GM23338 (cell line): ENCODE measurements at regions not wholly inside any gene's neighbourhood (a gene's known extent, or its start where the extent isn't known, plus 50 kb on each side); places are given as distances from the start of the nearest gene placed in this dataset.

ENCODE experiments used
- ATAC-seq: fragments of 200-7000 bp; cut with Tn5 transposase; 3 replicates; pipeline ENCODE4 v1.9.1; 2020
- DNase-seq: peaks from one replicate; pipeline ENCODE4 v3.0.0-alpha.2; 2015; ENCODE audit warnings: low spot score
- H2AFZ ChIP-seq: fragments of 200-600 bp; sonication (generic); 2 replicates; pipeline ENCODE4 v1.8.0; 2016; ENCODE audit warnings: antibody characterized with exemption, mild to moderate bottlenecking, moderate library complexity
- H3F3A ChIP-seq: fragments of 200-600 bp; sonication (generic); replicated peaks from 2 replicates; pipeline ENCODE4 v1.8.0; 2017; ENCODE audit warnings: antibody characterized with exemption, mixed run types, low read depth
- H3K27ac ChIP-seq: fragments of 200-600 bp; sonication (generic); 2 replicates; pipeline ENCODE4 v1.6.1; 2016; ENCODE audit warnings: low read depth
- H3K27me3 ChIP-seq: fragments of 200-600 bp; sonication (generic); 2 replicates; pipeline ENCODE4 v1.8.0; 2016; ENCODE audit warnings: mild to moderate bottlenecking, mixed run types, moderate library complexity; ENCODE audit not compliant: insufficient read depth
- H3K36me3 ChIP-seq: fragments of 200-600 bp; sonication (generic); 2 replicates; pipeline ENCODE4 v1.8.0; 2016; ENCODE audit warnings: mild to moderate bottlenecking; ENCODE audit not compliant: insufficient read depth
- H3K4me1 ChIP-seq: fragments of 200-600 bp; sonication (generic); 2 replicates; pipeline ENCODE4 v1.8.0; 2016; ENCODE audit warnings: mild to moderate bottlenecking, moderate library complexity; ENCODE audit not compliant: insufficient read depth
- H3K4me2 ChIP-seq: fragments of 200-600 bp; sonication (generic); 2 replicates; pipeline ENCODE4 v1.7.1; 2017; ENCODE audit warnings: mixed run types
- H3K4me3 ChIP-seq: fragments of 200-600 bp; sonication (generic); 2 replicates; pipeline ENCODE4 v1.6.1; 2016; ENCODE audit warnings: mixed run types
- H3K79me2 ChIP-seq: fragments of 200-600 bp; sonication (generic); replicated peaks from 2 replicates; pipeline ENCODE4 v1.8.0; 2017; ENCODE audit warnings: mild to moderate bottlenecking; ENCODE audit not compliant: insufficient read depth
- H3K9me2 ChIP-seq: fragments of 200-600 bp; sonication (generic); 2 replicates; pipeline ENCODE4 v1.8.0; 2017; ENCODE audit not compliant: insufficient read depth
- H4K20me1 ChIP-seq: fragments of 200-600 bp; sonication (generic); replicated peaks from 2 replicates; pipeline ENCODE4 v1.8.0; 2017; ENCODE audit warnings: mild to moderate bottlenecking; ENCODE audit not compliant: insufficient read depth
- H3K27ac Mint-ChIP-seq: 2 replicates; pipeline ENCODE4 v1.8.0; 2020; ENCODE audit warnings: inconsistent platforms, mild to moderate bottlenecking, moderate library complexity, mixed read lengths
- H3K27me3 Mint-ChIP-seq: 3 replicates; pipeline ENCODE4 v1.8.0; 2022; ENCODE audit warnings: low read depth, mild to moderate bottlenecking, moderate library complexity, mixed read lengths, inconsistent platforms; ENCODE audit not compliant: insufficient read depth, poor library complexity
- H3K36me3 Mint-ChIP-seq: 3 replicates; pipeline ENCODE4 v1.8.0; 2021; ENCODE audit warnings: low read depth, mild to moderate bottlenecking, inconsistent platforms, moderate library complexity, mixed read lengths
- H3K4me1 Mint-ChIP-seq: 3 replicates; pipeline ENCODE4 v1.8.0; 2020; ENCODE audit warnings: mild to moderate bottlenecking, inconsistent platforms, mixed read lengths
- H3K4me3 Mint-ChIP-seq: 3 replicates; pipeline ENCODE4 v1.8.0; 2021; ENCODE audit warnings: moderate library complexity, mild to moderate bottlenecking, inconsistent platforms, mixed read lengths
- H3K9me3 Mint-ChIP-seq: 3 replicates; pipeline ENCODE4 v1.8.0; 2020; ENCODE audit warnings: moderate library complexity, mild to moderate bottlenecking, inconsistent platforms, mixed read lengths
- CREB1 ChIP-seq: fragments of 250-450 bp; sonication (Bioruptor Pico); IDR thresholded peaks from 2 replicates; pipeline ENCODE4 v1.5.0; 2020; ENCODE audit warnings: low read depth, mild to moderate bottlenecking, moderate library complexity
- EZH2 ChIP-seq: fragments of 200-600 bp; sonication (generic); IDR thresholded peaks from one replicate; pipeline ENCODE4 v1.8.0; 2017; ENCODE audit warnings: antibody characterized with exemption, mild to moderate bottlenecking, low read depth; ENCODE audit not compliant: unreplicated experiment
- EZH2phosphoT487 ChIP-seq: fragments of 200-600 bp; sonication (generic); IDR thresholded peaks from one replicate; pipeline ENCODE4 v1.8.1; 2018; ENCODE audit warnings: antibody characterized with exemption; ENCODE audit not compliant: unreplicated experiment
- JUNB ChIP-seq: IDR thresholded peaks from one replicate; pipeline ENCODE4 v1.6.1; 2016; ENCODE audit warnings: antibody characterized with exemption; ENCODE audit not compliant: unreplicated experiment
- NANOG ChIP-seq: IDR thresholded peaks from 2 replicates; pipeline ENCODE4 v1.6.1; 2016; ENCODE audit warnings: antibody characterized with exemption, borderline replicate concordance
- POLR2AphosphoS5 ChIP-seq: IDR thresholded peaks from 2 replicates; pipeline ENCODE4 v1.6.1; 2016; ENCODE audit warnings: antibody characterized with exemption, low read depth
- STAT1 ChIP-seq: IDR thresholded peaks from one replicate; pipeline ENCODE4 v1.6.1; 2016; ENCODE audit warnings: antibody characterized with exemption; ENCODE audit not compliant: unreplicated experiment
- ZNF114 ChIP-seq: fragments of 250-450 bp; sonication (Bioruptor Pico); IDR thresholded peaks from 2 replicates; pipeline ENCODE4 v1.5.0; 2020; ENCODE audit warnings: mild to moderate bottlenecking, moderate library complexity
- ZNF331 ChIP-seq: fragments of 250-450 bp; sonication (Bioruptor Pico); IDR thresholded peaks from 2 replicates; pipeline ENCODE4 v1.5.0; 2020; ENCODE audit warnings: low read depth, mild to moderate bottlenecking, moderate library complexity
- TF ChIP-seq, protein P1 (sequence below): fragments of 250-450 bp; sonication (Bioruptor Pico); IDR thresholded peaks from 2 replicates; pipeline ENCODE4 v1.5.0; 2020; ENCODE audit warnings: mild to moderate bottlenecking, moderate library complexity
- TF ChIP-seq, protein P2 (sequence below), 2 experiments: fragments of 200-600 bp in 1 of 2; sonication (generic) in 1 of 2; conservative IDR thresholded peaks; 2 replicates each; pipeline versions ENCODE4 v1.5.1 to v1.6.1; 2016 to 2017; ENCODE audit warnings: antibody characterized with exemption in 2 of 2, low read depth in 2 of 2, mild to moderate bottlenecking in 2 of 2, moderate library complexity in 1 of 2
- TF ChIP-seq, protein P3 (sequence below): IDR thresholded peaks from one replicate; pipeline ENCODE4 v1.6.1; 2018; ENCODE audit warnings: antibody characterized with exemption; ENCODE audit not compliant: unreplicated experiment
- TF ChIP-seq, protein P4 (sequence below): IDR thresholded peaks from 2 replicates; pipeline ENCODE4 v1.6.1; 2016; ENCODE audit warnings: antibody characterized with exemption

DNA sequence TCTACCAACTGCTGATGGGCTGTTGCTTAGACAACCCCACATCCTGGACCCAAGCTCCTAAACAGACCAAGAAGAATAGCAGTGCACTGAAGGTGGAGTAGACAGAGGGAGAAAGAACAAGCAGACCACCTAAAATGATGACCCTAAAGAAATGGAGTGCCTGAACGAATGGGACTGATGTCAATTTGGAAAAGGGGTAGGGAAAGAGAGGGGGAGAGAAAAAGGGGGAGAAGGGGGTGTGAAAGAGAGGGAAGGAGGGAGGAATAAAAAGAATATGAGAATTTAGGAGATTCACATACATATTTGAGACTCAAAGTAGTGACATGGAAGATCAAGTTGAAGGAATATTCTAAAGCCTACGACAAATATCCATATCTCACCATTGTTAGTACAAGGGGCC lies 144.4 kb upstream of the DUSP10 start:
- H3K27ac ChIP-seq: no peak overlapping the region
- no peak for ATAC-seq
- H3K36me3 ChIP-seq: no peaks in the 10 kb centered on the region
- H3K4me3 Mint-ChIP-seq: no peak overlapping the region
- peaks cover 6% of the 10 kb centered on the region for H3K27me3 Mint-ChIP-seq
- no peaks in the 10 kb centered on the region for H3K79me2 ChIP-seq
- no peak overlapping the region for H3K4me3 ChIP-seq
- H3K9me2 ChIP-seq: peaks cover 8% of the 10 kb centered on the region; the same call in 1 of the 2 replicates
- no peak for TF ChIP-seq POLR2AphosphoS5
- no peak for TF ChIP-seq EZH2
- TF ChIP-seq, protein P1, sequence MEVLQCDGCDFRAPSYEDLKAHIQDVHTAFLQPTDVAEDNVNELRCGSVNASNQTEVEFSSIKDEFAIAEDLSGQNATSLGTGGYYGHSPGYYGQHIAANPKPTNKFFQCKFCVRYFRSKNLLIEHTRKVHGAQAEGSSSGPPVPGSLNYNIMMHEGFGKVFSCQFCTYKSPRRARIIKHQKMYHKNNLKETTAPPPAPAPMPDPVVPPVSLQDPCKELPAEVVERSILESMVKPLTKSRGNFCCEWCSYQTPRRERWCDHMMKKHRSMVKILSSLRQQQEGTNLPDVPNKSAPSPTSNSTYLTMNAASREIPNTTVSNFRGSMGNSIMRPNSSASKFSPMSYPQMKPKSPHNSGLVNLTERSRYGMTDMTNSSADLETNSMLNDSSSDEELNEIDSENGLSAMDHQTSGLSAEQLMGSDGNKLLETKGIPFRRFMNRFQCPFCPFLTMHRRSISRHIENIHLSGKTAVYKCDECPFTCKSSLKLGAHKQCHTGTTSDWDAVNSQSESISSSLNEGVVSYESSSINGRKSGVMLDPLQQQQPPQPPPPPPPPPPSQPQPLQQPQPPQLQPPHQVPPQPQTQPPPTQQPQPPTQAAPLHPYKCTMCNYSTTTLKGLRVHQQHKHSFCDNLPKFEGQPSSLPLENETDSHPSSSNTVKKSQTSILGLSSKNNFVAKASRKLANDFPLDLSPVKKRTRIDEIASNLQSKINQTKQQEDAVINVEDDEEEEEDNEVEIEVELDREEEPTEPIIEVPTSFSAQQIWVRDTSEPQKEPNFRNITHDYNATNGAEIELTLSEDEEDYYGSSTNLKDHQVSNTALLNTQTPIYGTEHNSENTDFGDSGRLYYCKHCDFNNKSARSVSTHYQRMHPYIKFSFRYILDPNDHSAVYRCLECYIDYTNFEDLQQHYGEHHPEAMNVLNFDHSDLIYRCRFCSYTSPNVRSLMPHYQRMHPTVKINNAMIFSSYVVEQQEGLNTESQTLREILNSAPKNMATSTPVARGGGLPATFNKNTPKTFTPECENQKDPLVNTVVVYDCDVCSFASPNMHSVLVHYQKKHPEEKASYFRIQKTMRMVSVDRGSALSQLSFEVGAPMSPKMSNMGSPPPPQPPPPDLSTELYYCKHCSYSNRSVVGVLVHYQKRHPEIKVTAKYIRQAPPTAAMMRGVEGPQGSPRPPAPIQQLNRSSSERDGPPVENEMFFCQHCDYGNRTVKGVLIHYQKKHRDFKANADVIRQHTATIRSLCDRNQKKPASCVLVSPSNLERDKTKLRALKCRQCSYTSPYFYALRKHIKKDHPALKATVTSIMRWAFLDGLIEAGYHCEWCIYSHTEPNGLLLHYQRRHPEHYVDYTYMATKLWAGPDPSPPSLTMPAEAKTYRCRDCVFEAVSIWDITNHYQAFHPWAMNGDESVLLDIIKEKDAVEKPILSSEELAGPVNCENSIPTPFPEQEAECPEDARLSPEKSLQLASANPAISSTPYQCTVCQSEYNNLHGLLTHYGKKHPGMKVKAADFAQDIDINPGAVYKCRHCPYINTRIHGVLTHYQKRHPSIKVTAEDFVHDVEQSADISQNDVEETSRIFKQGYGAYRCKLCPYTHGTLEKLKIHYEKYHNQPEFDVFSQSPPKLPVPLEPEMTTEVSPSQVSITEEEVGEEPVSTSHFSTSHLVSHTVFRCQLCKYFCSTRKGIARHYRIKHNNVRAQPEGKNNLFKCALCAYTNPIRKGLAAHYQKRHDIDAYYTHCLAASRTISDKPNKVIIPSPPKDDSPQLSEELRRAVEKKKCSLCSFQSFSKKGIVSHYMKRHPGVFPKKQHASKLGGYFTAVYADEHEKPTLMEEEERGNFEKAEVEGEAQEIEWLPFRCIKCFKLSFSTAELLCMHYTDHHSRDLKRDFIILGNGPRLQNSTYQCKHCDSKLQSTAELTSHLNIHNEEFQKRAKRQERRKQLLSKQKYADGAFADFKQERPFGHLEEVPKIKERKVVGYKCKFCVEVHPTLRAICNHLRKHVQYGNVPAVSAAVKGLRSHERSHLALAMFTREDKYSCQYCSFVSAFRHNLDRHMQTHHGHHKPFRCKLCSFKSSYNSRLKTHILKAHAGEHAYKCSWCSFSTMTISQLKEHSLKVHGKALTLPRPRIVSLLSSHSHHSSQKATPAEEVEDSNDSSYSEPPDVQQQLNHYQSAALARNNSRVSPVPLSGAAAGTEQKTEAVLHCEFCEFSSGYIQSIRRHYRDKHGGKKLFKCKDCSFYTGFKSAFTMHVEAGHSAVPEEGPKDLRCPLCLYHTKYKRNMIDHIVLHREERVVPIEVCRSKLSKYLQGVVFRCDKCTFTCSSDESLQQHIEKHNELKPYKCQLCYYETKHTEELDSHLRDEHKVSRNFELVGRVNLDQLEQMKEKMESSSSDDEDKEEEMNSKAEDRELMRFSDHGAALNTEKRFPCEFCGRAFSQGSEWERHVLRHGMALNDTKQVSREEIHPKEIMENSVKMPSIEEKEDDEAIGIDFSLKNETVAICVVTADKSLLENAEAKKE (CRISPR knock-in tag): no peak
- TF ChIP-seq ZNF331 (CRISPR knock-in tag): no peak
- no peak for TF ChIP-seq JUNB
- no peak for TF ChIP-seq ZNF114 (CRISPR knock-in tag)
- no peak for TF ChIP-seq NANOG
- TF ChIP-seq CREB1 (CRISPR knock-in tag): no peak
- TF ChIP-seq, protein P2, sequence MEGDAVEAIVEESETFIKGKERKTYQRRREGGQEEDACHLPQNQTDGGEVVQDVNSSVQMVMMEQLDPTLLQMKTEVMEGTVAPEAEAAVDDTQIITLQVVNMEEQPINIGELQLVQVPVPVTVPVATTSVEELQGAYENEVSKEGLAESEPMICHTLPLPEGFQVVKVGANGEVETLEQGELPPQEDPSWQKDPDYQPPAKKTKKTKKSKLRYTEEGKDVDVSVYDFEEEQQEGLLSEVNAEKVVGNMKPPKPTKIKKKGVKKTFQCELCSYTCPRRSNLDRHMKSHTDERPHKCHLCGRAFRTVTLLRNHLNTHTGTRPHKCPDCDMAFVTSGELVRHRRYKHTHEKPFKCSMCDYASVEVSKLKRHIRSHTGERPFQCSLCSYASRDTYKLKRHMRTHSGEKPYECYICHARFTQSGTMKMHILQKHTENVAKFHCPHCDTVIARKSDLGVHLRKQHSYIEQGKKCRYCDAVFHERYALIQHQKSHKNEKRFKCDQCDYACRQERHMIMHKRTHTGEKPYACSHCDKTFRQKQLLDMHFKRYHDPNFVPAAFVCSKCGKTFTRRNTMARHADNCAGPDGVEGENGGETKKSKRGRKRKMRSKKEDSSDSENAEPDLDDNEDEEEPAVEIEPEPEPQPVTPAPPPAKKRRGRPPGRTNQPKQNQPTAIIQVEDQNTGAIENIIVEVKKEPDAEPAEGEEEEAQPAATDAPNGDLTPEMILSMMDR (conservative IDR thresholded peaks at IDR 0.05; ENCODE audit: low read depth in 2 of 2): no peak
- TF ChIP-seq, protein P3, sequence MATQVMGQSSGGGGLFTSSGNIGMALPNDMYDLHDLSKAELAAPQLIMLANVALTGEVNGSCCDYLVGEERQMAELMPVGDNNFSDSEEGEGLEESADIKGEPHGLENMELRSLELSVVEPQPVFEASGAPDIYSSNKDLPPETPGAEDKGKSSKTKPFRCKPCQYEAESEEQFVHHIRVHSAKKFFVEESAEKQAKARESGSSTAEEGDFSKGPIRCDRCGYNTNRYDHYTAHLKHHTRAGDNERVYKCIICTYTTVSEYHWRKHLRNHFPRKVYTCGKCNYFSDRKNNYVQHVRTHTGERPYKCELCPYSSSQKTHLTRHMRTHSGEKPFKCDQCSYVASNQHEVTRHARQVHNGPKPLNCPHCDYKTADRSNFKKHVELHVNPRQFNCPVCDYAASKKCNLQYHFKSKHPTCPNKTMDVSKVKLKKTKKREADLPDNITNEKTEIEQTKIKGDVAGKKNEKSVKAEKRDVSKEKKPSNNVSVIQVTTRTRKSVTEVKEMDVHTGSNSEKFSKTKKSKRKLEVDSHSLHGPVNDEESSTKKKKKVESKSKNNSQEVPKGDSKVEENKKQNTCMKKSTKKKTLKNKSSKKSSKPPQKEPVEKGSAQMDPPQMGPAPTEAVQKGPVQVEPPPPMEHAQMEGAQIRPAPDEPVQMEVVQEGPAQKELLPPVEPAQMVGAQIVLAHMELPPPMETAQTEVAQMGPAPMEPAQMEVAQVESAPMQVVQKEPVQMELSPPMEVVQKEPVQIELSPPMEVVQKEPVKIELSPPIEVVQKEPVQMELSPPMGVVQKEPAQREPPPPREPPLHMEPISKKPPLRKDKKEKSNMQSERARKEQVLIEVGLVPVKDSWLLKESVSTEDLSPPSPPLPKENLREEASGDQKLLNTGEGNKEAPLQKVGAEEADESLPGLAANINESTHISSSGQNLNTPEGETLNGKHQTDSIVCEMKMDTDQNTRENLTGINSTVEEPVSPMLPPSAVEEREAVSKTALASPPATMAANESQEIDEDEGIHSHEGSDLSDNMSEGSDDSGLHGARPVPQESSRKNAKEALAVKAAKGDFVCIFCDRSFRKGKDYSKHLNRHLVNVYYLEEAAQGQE: no peak
- no peak for TF ChIP-seq EZH2phosphoT487
- TF ChIP-seq, protein P4, sequence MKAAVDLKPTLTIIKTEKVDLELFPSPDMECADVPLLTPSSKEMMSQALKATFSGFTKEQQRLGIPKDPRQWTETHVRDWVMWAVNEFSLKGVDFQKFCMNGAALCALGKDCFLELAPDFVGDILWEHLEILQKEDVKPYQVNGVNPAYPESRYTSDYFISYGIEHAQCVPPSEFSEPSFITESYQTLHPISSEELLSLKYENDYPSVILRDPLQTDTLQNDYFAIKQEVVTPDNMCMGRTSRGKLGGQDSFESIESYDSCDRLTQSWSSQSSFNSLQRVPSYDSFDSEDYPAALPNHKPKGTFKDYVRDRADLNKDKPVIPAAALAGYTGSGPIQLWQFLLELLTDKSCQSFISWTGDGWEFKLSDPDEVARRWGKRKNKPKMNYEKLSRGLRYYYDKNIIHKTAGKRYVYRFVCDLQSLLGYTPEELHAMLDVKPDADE: no peak
- TF ChIP-seq STAT1: no peak
- no peak for DNase-seq
- no peaks in the 10 kb centered on the region; the same call in 1 of the 2 replicates for H3K4me1 ChIP-seq
- H3K9me3 Mint-ChIP-seq: no peaks in the 10 kb centered on the region
- no peaks in the 10 kb centered on the region for H3F3A ChIP-seq
- no peaks in the 10 kb centered on the region for H3K36me3 Mint-ChIP-seq
- H3K27ac Mint-ChIP-seq: no peak overlapping the region
- no peaks in the 10 kb centered on the region for H4K20me1 ChIP-seq
- H3K27me3 ChIP-seq: no peaks in the 10 kb centered on the region
- H3K4me2 ChIP-seq: no peak overlapping the region
- H3K4me1 Mint-ChIP-seq: no peaks in the 10 kb centered on the region; the same call in 1 of the 3 replicates
- H2AFZ ChIP-seq: no peak overlapping the region
